Stimulated activated CD8-positive, alpha-beta memory T cell treated with anti-CD3 and anti-CD28 coated beads, Interleukin-4, amount 100 ng/mL, for 48 hours (primary cell): ENCODE measurements at regions not wholly inside any gene's neighbourhood (a gene's known extent, or its start where the extent isn't known, plus 50 kb on each side); places are given as distances from the start of the nearest gene placed in this dataset.

Experiments
- DNase-seq: peaks from one replicate; pipeline ENCODE4 v3.0.0-alpha.2; 2020

DNA sequence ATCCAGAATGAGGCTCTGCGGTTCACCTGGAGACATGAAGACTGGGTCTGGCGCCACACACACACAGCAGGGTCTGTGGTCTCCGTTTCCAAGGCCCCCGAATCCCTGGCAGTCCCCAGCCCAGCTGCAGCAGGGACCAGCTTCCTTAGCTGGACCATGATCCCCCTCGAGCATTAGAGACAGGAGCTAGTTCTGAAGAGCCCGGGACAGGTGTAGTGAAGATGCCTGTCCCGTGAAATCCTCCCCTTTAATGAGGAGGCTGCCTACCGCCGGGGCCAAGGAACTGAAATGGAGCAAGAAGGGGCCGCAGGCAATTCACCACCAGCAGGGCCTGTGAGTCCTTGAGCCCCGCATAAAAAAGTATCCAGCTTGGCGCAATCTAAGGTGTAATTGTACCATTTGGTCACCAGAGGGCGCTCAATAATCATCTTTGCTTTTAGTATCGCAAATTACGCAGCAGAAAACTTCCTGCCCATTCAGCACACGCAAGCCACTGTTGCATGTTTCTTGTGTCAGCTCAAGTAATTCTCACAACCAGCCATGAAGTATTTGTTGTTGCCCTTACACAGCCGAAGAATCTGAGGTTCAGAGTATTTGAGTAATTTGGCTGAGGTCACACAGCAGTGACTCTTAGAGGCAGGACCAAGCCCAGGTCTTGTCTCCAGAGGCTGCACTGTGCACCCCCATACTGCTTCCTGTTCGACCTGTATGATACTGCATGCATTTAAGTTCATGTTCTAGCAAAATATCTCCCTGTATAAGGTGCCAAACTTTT is 54.3 kb upstream of the PPP2R5C start:
- DNase-seq = peak; percentile 69

- DNase-seq = no peak
Measured at GRCh38 chr14:101707863-101708620, 53.5 kb upstream of the PPP2R5C start.

DNA sequence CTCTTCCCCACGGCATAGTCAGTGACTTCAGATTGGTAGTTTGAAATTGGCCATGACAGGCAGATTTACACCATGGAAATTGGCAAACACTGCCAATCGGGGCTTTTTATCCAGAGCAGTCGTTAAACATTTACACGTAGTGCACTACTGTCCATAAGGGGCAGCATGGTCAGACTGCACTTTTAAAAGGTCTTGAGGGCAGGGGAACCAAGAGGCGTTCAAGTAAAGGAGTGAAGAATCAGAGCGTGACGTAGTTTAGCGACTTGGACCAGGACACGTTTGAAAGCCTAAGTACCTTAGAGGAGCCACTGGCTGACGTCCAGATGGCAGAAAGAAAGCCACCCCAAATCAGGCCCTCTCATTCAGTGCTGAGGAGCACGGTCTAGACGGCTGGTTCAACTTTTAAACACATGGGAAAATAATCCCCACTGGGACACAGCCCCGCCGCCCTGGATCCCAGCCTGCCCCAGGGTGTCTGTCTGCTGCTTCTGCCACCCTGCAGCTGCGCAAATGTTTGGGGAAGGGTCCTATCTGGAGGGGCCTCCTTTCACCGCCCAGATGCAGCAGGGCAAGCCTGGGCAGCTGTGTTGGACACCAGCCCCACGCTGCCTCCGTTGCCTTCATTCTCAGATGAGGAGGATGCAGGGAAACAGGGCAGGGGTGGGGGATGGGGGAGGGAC is 52.5 kb upstream of the PPP2R5C start:
- peak; percentile 18 for DNase-seq

DNA sequence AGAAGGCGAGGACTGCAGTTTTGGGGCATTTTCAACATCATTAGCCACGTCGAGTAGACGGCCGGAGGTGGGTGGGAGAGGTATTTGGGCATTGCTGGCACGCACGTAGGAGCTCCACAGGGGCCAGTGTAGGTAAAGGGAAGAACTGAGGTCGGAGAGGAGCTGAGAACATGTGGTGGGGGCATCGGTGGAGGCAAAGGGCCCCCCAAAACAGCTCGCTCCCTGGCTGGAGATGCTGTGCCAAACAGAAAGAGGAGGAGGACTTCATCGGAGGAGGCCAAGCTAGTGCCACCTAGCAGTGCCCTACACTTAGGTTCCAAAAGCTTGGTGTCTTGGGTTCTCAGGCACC is 52.0 kb upstream of the PPP2R5C start:
- peak; percentile 23 for DNase-seq

- peak; percentile 24 for DNase-seq
Measured at GRCh38 chr14:101709962-101710931, 51.3 kb upstream of the PPP2R5C start.

- peak; percentile 21 for DNase-seq
Measured at GRCh38 chr14:101711041-101711856, 50.3 kb upstream of the PPP2R5C start.
